SK-N-SH (cell line): ENCODE measurements at regions not wholly inside any gene's neighbourhood (a gene's known extent, or its start where the extent isn't known, plus 50 kb on each side); places are given as distances from the start of the nearest gene placed in this dataset.

Experiments
- CTCF ChIA-PET: fragments of 300-600, 350-600 bp; formaldehyde crosslinking; extraction: SDS; loops from one replicate; lab custom pipeline; 2021; lab: Yijun Ruan, JAX
- POLR2A ChIA-PET: fragments of 350-600 bp; sonication (Branson Sonifier 250); formaldehyde crosslinking; extraction: SDS; loops from one replicate; lab custom pipeline; 2020; ENCODE audit warnings: antibody characterized with exemption, inconsistent platforms; lab: Yijun Ruan, JAX
- DNase-seq: peaks from one replicate; pipeline ENCODE4 v3.0.0; 2012
- H2AFZ ChIP-seq: fragments of 200-600 bp; sonication (generic); 2 replicates; pipeline ENCODE4 v1.8.1; 2016; ENCODE audit warnings: antibody characterized with exemption, mild to moderate bottlenecking, low read depth
- H3F3A ChIP-seq: fragments of 200-600 bp; sonication (generic); replicated peaks from 2 replicates; pipeline ENCODE3; 2016; ENCODE audit warnings: antibody characterized with exemption, mild to moderate bottlenecking; ENCODE audit not compliant: insufficient read depth
- H3K27ac ChIP-seq, 2 experiments: fragments of 200-500 bp in 1 of 2; fragments of 200-600 bp in 1 of 2; sonication (Bioruptor generic) in 1 of 2; sonication (generic), shearing (Covaris generic) in 1 of 2; 2 replicates each; pipeline versions ENCODE4 v1.5.1 to v1.6.1; 2014 to 2016; ENCODE audit warnings: low read depth in 2 of 2, inconsistent platforms in 1 of 2, low read length in 1 of 2, mild to moderate bottlenecking in 1 of 2, mixed read lengths in 1 of 2
- H3K27me3 ChIP-seq: fragments of 200-600 bp; sonication (generic), shearing (Covaris generic); 2 replicates; pipeline ENCODE4 v1.6.1; 2016; ENCODE audit warnings: mixed run types; ENCODE audit not compliant: insufficient read depth
- H3K36me3 ChIP-seq, 2 experiments: fragments of 200-500 bp in 1 of 2; fragments of 200-600 bp in 1 of 2; sonication (Bioruptor generic) in 1 of 2; sonication (generic) in 1 of 2; replicated peaks in 1 of 2; 2 replicates each; pipeline versions ENCODE3 to v1.5.1; 2014 to 2016; ENCODE audit warnings: low read length in 1 of 2, mild to moderate bottlenecking in 1 of 2; ENCODE audit not compliant: insufficient read depth in 2 of 2, control insufficient read depth in 1 of 2
- H3K4me1 ChIP-seq, 2 experiments: fragments of 200-500 bp in 1 of 2; fragments of 200-600 bp in 1 of 2; sonication (Bioruptor generic) in 1 of 2; sonication (generic), shearing (Covaris generic) in 1 of 2; 2 replicates each; pipeline versions ENCODE4 v1.5.1 to v1.6.1; 2014 to 2016; ENCODE audit warnings: low read depth in 1 of 2, low read length in 1 of 2, mixed run types in 1 of 2; ENCODE audit not compliant: insufficient read depth in 2 of 2, control insufficient read depth in 1 of 2
- H3K4me2 ChIP-seq: fragments of 200-600 bp; sonication (generic), shearing (Covaris generic); 2 replicates; pipeline ENCODE4 v1.6.1; 2017; ENCODE audit warnings: mixed run types
- H3K4me3 ChIP-seq, 2 experiments: fragments of 200-500 bp in 1 of 2; fragments of 200-600 bp in 1 of 2; sonication (Bioruptor generic) in 1 of 2; sonication (generic), shearing (Covaris generic) in 1 of 2; 2 replicates each; pipeline versions ENCODE4 v1.5.1 to v1.8.1; 2014 to 2016; ENCODE audit warnings: low read depth in 2 of 2, inconsistent platforms in 1 of 2, low read length in 1 of 2, mild to moderate bottlenecking in 1 of 2, mixed read lengths in 1 of 2, moderate library complexity in 1 of 2
- H3K79me2 ChIP-seq: fragments of 200-600 bp; sonication (generic); 2 replicates; pipeline ENCODE4 v1.8.1; 2017; ENCODE audit warnings: mild to moderate bottlenecking; ENCODE audit not compliant: insufficient read depth
- H3K9ac ChIP-seq: fragments of 200-600 bp; sonication (generic); 2 replicates; pipeline ENCODE4 v1.6.1; 2017; ENCODE audit warnings: mixed run types
- H3K9me2 ChIP-seq: fragments of 200-600 bp; sonication (generic); 2 replicates; pipeline ENCODE4 v1.6.1; 2017; ENCODE audit warnings: mixed run types
- H3K9me3 ChIP-seq: fragments of 200-600 bp; sonication (generic); 2 replicates; pipeline ENCODE4 v1.6.1; 2017; ENCODE audit warnings: mixed run types, mild to moderate bottlenecking, moderate library complexity
- H4K20me1 ChIP-seq: fragments of 200-600 bp; sonication (generic); 2 replicates; pipeline ENCODE4 v1.6.1; 2017; ENCODE audit warnings: mild to moderate bottlenecking, mixed run types; ENCODE audit not compliant: insufficient read depth
- CHD2 ChIP-seq: fragments of 150-350 bp; IDR thresholded peaks from 2 replicates; pipeline ENCODE4 v1.6.1; 2018; ENCODE audit warnings: low read length; ENCODE audit not compliant: partially characterized antibody
- CTCF ChIP-seq: fragments of 200-600 bp; sonication (generic); IDR thresholded peaks from 2 replicates; pipeline ENCODE4 v1.6.1; 2017; ENCODE audit warnings: antibody characterized with exemption, mild to moderate bottlenecking, moderate library complexity
- EP300 ChIP-seq, 2 experiments: IDR thresholded peaks; 2 replicates each; pipeline versions ENCODE4 v1.4.0 to v1.6.1; 2012; ENCODE audit warnings: borderline replicate concordance in 1 of 2, low read depth in 1 of 2, low read length in 1 of 2
- FOSL2 ChIP-seq: IDR thresholded peaks from 2 replicates; pipeline ENCODE4 v1.4.0; 2012; ENCODE audit warnings: low read depth, mild to moderate bottlenecking, moderate library complexity, borderline replicate concordance
- FOXM1 ChIP-seq: IDR thresholded peaks from 2 replicates; pipeline ENCODE4 v1.4.0; 2012; ENCODE audit warnings: low read depth, mild to moderate bottlenecking
- IRF3 ChIP-seq: fragments of 150-350 bp; IDR thresholded peaks from 2 replicates; pipeline ENCODE4 v1.6.1; 2016; ENCODE audit warnings: mild to moderate bottlenecking, low read depth, low read length
- JUND ChIP-seq: IDR thresholded peaks from 2 replicates; pipeline ENCODE4 v1.4.0; 2012
- MEF2A ChIP-seq: IDR thresholded peaks from 2 replicates; pipeline ENCODE4 v1.4.0; 2012; ENCODE audit warnings: low read depth, borderline replicate concordance
- NFIC ChIP-seq: IDR thresholded peaks from 2 replicates; pipeline ENCODE4 v1.4.0; 2012; ENCODE audit warnings: borderline replicate concordance
- NRF1 ChIP-seq: IDR thresholded peaks from 2 replicates; pipeline ENCODE4 v1.6.1; 2012; ENCODE audit warnings: low read depth, mild to moderate bottlenecking, low read length
- PBX3 ChIP-seq: IDR thresholded peaks from 2 replicates; pipeline ENCODE4; 2012
- REST ChIP-seq: IDR thresholded peaks from 2 replicates; pipeline ENCODE4 v1.6.1; 2012; ENCODE audit warnings: mild to moderate bottlenecking, low read depth, low read length, moderate library complexity
- RXRA ChIP-seq: IDR thresholded peaks from 2 replicates; pipeline ENCODE4 v1.4.0; 2012; ENCODE audit warnings: low read depth, mild to moderate bottlenecking, borderline replicate concordance
- TAF1 ChIP-seq: IDR thresholded peaks from 2 replicates; pipeline ENCODE4 v1.6.1; 2012; ENCODE audit warnings: low read depth, mild to moderate bottlenecking, low read length, moderate library complexity, borderline replicate concordance
- TCF12 ChIP-seq: IDR thresholded peaks from 2 replicates; pipeline ENCODE4 v1.4.0; 2012
- TEAD4 ChIP-seq: IDR thresholded peaks from 2 replicates; pipeline ENCODE4 v1.4.0; 2012; ENCODE audit warnings: mild to moderate bottlenecking, borderline replicate concordance; ENCODE audit not compliant: insufficient read depth
- USF2 ChIP-seq: fragments of 150-350 bp; IDR thresholded peaks from 2 replicates; pipeline ENCODE4 v1.6.1; 2017; ENCODE audit warnings: antibody characterized with exemption, low read length, low read depth, borderline replicate concordance
- YY1 ChIP-seq: IDR thresholded peaks from 2 replicates; pipeline ENCODE4 v1.4.0; 2012; ENCODE audit warnings: low read depth, mild to moderate bottlenecking
- WGBS: methylation state at CpG from one replicate; pipeline ENCODE4 v1.1.6; 2017; ENCODE audit warnings: low lambda C conversion rate; 5-methylcytosine and 5-hydroxymethylcytosine counted together

GRCh38 chr13:65217471-65217995, 2012.6 kb downstream of the PCDH9 start:
- Histone ChIP-seq H3K36me3 (no peaks in the 10 kb centered on the region), H3K4me2 (no peak overlapping the region)
- TF ChIP-seq USF2 (no peak), CTCF (no peak), PBX3 (no peak), IRF3 (no peak), MEF2A (no peak), EP300 (IDR thresholded peaks at IDR 0.05; ENCODE audit: borderline replicate concordance in 1 of 2, low read depth in 1 of 2, low read length in 1 of 2) (no peak), REST (no peak), YY1 (no peak), FOSL2 (no peak), JUND (no peak), FOXM1 (no peak), CHD2 (no peak), TEAD4 (no peak), NRF1 (no peak), RXRA (no peak), NFIC (no peak), TAF1 (no peak), TCF12 (no peak)
- TF ChIP-seq, all 33 proteins: peak for 0
- H3K79me2 ChIP-seq = no peaks in the 10 kb centered on the region
- CTCF ChIA-PET = interaction anchor here (0.9 kb wide), 1 partner anchor 10 kb away, joined by 3 read pairs; no protein-coding TSS in a partner anchor
- DNase-seq = no peak
- POLR2A ChIA-PET = no interaction called here
- H3F3A ChIP-seq = no peaks in the 10 kb centered on the region
- no peaks in the 10 kb centered on the region for H3K9me2 ChIP-seq
- H3K4me3 ChIP-seq = no peak overlapping the region
- 82% methylated on average over 7 of the region's 7 CpGs for WGBS
- H3K27me3 ChIP-seq = no peaks in the 10 kb centered on the region
- H3K9me3 ChIP-seq = no peaks in the 10 kb centered on the region
- no peak overlapping the region for H2AFZ ChIP-seq
- H3K9ac ChIP-seq = no peak overlapping the region
- H3K4me1 ChIP-seq = no peaks in the 10 kb centered on the region
- no peaks in the 10 kb centered on the region for H4K20me1 ChIP-seq
- H3K27ac ChIP-seq = no peak overlapping the region
